C4-2B (cell line): ENCODE measurements at regions not wholly inside any gene's neighbourhood (a gene's known extent, or its start where the extent isn't known, plus 50 kb on each side); places are given as distances from the start of the nearest gene placed in this dataset.

ENCODE experiments used
- CTCF ChIP-seq: fragments of 450-650 bp; conservative IDR thresholded peaks from 2 replicates; pipeline ENCODE4 v1.5.1; 2017; ENCODE audit warnings: mild to moderate bottlenecking
- ZFX ChIP-seq: fragments of 450-650 bp; IDR thresholded peaks from 2 replicates; pipeline ENCODE4 v1.6.1; 2017

GRCh38 chr2:166610913-166611305 is 116.9 kb upstream of the SCN7A start:
- TF ChIP-seq CTCF (no peak), ZFX (no peak)
